NT2/D1 (cell line): ENCODE measurements at regions not wholly inside any gene's neighbourhood (a gene's known extent, or its start where the extent isn't known, plus 50 kb on each side); places are given as distances from the start of the nearest gene placed in this dataset.

Experiments
- YY1 ChIP-seq: IDR thresholded peaks from 2 replicates; pipeline ENCODE4 v1.6.1; 2011; ENCODE audit not compliant: insufficient read length, insufficient read depth
- ZNF274 ChIP-seq: IDR thresholded peaks from 2 replicates; pipeline ENCODE4 v1.6.1; 2011; ENCODE audit warnings: mild to moderate bottlenecking, low read depth, low read length

GRCh38 chr3:182133752-182134151 lies 422.0 kb downstream of the SOX2 start:
- TF ChIP-seq ZNF274 (no peak), YY1 (no peak)
